Ectodermal cell (in vitro differentiated cells): ENCODE measurements at regions not wholly inside any gene's neighbourhood (a gene's known extent, or its start where the extent isn't known, plus 50 kb on each side); places are given as distances from the start of the nearest gene placed in this dataset.

Source experiments
- H3K27ac ChIP-seq: 2 replicates; pipeline ENCODE4 v1.7.0; 2013; ENCODE audit warnings: mild to moderate bottlenecking, low read depth, low read length; ENCODE audit not compliant: insufficient read depth, poor library complexity, severe bottlenecking
- H3K27me3 ChIP-seq: 2 replicates; pipeline ENCODE4 v1.7.0; 2013; ENCODE audit warnings: mild to moderate bottlenecking, low read length; ENCODE audit not compliant: insufficient read depth, control insufficient read depth, poor library complexity, severe bottlenecking
- H3K36me3 ChIP-seq: one replicate; pipeline ENCODE4 v1.7.0; 2013; ENCODE audit warnings: low read length; ENCODE audit not compliant: control insufficient read depth, insufficient read depth
- H3K4me1 ChIP-seq: one replicate; pipeline ENCODE4 v1.7.0; 2013; ENCODE audit warnings: low read length; ENCODE audit not compliant: control insufficient read depth, insufficient read depth
- H3K4me3 ChIP-seq: 2 replicates; pipeline ENCODE4 v1.7.0; 2013; ENCODE audit warnings: low read depth, low read length, control low read depth; ENCODE audit not compliant: insufficient read depth
- H3K9me3 ChIP-seq: 2 replicates; pipeline ENCODE4 v1.7.0; 2013; ENCODE audit warnings: mild to moderate bottlenecking, low read length, moderate library complexity; ENCODE audit not compliant: control insufficient read depth
- WGBS, 2 experiments: methylation state at CpG; one replicate each; pipeline ENCODE4 v1.1.7; 2013; ENCODE audit warnings: missing lambda C conversion rate in 2 of 2; 5-methylcytosine and 5-hydroxymethylcytosine counted together

- Histone ChIP-seq H3K27ac (no peak overlapping the region), H3K9me3 (no peaks in the 10 kb centered on the region), H3K36me3 (no peaks in the 10 kb centered on the region), H3K4me3 (no peak overlapping the region), H3K4me1 (no peaks in the 10 kb centered on the region), H3K27me3 (no peaks in the 10 kb centered on the region)
- 83 to 92% methylated on average over 3 of the region's 3 CpGs for WGBS, 2 experiments
Observed at GRCh38 chr1:87575528-87575927, 246.8 kb downstream of the LMO4 start.

DNA sequence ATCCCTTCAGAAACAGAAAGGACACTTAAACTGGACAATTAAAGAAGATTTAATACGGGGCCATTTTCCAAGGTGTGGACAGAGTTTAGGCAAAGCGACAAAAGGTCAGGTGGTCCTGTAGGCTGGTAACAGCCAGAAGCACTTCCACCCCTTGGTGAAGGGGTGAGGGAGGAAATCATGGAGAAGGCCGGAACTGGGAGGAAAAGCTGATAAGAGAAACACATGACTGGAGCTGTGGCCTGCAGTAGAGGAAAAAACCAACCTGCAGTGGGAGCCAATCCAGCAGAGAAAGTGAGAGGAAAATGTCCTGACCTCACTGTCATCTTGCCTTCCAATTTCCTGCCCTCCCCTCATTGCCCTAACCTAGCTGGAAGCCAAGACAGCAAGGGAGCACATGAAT is 249.8 kb downstream of the LMO4 start:
- no peak overlapping the region for H3K27ac ChIP-seq
- no peak overlapping the region for H3K4me3 ChIP-seq
- H3K27me3 ChIP-seq = no peaks in the 10 kb centered on the region
- no peaks in the 10 kb centered on the region for H3K9me3 ChIP-seq
- no peaks in the 10 kb centered on the region for H3K36me3 ChIP-seq
- WGBS, 2 experiments = 47 to 48% methylated on average over 2 of the region's 3 CpGs
- H3K4me1 ChIP-seq = no peaks in the 10 kb centered on the region

- 94 to 97% methylated on average over 2 to 4 of the region's 4 CpGs for WGBS, 2 experiments
- no peak overlapping the region for H3K4me3 ChIP-seq
- H3K4me1 ChIP-seq = no peaks in the 10 kb centered on the region
- H3K9me3 ChIP-seq = no peaks in the 10 kb centered on the region
- H3K27ac ChIP-seq = no peak overlapping the region
- no peaks in the 10 kb centered on the region for H3K27me3 ChIP-seq
- no peaks in the 10 kb centered on the region for H3K36me3 ChIP-seq
Observed at GRCh38 chr1:87583459-87583858, 254.8 kb downstream of the LMO4 start.

DNA sequence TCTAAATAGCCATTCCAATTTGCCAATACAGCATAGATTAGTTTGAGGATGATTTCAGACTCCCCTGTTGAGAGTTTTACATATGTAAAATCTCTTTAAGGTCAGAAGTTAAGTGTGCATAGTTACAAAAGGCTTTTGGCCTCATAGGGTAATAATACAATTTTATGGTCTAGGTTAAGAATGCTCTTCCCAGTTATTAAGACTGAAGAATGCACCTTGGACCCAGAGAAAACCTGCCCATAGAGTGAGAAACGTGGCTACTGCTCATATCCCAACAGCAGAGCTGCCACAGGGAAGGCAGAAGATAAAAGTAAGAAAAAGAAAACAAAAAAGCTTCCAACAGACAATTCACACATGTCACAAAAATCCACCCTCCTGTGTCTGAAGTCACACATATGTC is 255.9 kb downstream of the LMO4 start:
- no peak overlapping the region for H3K4me3 ChIP-seq
- no peak overlapping the region for H3K27ac ChIP-seq
- H3K27me3 ChIP-seq = no peaks in the 10 kb centered on the region
- 46% methylated on average over 1 of the region's 1 CpG; no CpG with 5 or more reads in 1 of the 2 experiments for WGBS, 2 experiments
- H3K9me3 ChIP-seq = no peaks in the 10 kb centered on the region
- H3K36me3 ChIP-seq = no peaks in the 10 kb centered on the region
- H3K4me1 ChIP-seq = no peaks in the 10 kb centered on the region

- Histone ChIP-seq H3K9me3 (no peaks in the 10 kb centered on the region), H3K36me3 (no peaks in the 10 kb centered on the region), H3K4me1 (no peaks in the 10 kb centered on the region), H3K4me3 (no peak overlapping the region), H3K27ac (no peak overlapping the region), H3K27me3 (no peaks in the 10 kb centered on the region)
- WGBS, 2 experiments = 91 to 95% methylated on average over 3 of the region's 3 CpGs
Observed at GRCh38 chr1:87586501-87586900, 257.8 kb downstream of the LMO4 start.

- Histone ChIP-seq H3K27me3 (no peaks in the 10 kb centered on the region), H3K36me3 (no peaks in the 10 kb centered on the region), H3K27ac (no peak overlapping the region), H3K9me3 (no peaks in the 10 kb centered on the region), H3K4me3 (no peak overlapping the region), H3K4me1 (no peaks in the 10 kb centered on the region)
- WGBS, 2 experiments = 91 to 92% methylated on average over 4 of the region's 4 CpGs
Observed at GRCh38 chr1:87588495-87588894, 259.8 kb downstream of the LMO4 start.

DNA sequence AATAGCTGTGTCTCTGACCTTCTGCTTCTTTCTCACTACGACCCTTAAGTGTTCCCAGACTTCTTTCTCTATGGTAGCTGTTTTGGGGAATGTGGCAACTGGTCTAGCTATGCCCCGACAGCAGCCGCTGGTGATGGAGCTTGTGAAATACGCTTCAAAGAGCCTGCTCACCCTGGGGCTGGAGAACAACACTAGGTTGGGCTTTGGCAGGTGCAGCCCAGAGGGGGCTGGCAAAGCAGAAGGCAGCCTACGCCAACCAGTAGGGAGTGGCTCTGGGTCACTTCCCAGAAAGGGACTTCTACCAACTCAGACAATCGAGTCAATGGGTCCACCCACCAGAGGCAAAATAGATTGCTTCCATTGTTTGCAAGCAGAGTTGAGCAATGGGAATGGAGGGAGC is 262.8 kb downstream of the LMO4 start:
- Histone ChIP-seq H3K4me3 (no peak overlapping the region), H3K4me1 (no peaks in the 10 kb centered on the region)
- 82 to 83% methylated on average over 6 of the region's 6 CpGs for WGBS, 2 experiments

DNA sequence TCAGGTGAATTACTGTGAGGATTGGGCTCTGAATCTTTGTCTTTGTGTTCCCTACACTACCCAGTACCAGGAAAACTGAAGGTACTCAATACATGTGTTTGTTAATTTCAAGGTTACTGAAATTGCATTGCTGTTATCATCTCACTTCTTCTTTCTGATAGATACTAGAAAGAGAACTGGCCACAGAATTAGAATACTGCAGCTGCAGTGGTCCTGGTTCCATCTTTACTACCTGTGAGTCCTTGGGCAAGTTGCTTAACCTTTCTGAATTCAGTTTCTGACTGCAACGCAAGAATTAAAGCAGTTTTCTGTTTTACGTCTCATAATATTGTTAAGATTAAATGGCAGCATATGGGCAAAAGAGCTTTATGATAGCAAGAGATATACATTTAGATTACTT is 263.5 kb downstream of the LMO4 start:
- H3K9me3 ChIP-seq = no peaks in the 10 kb centered on the region
- 89 to 100% methylated on average over 1 to 2 of the region's 2 CpGs for WGBS, 2 experiments

More for the DNA sequence above, 262.8 kb downstream of the LMO4 start:
- Histone ChIP-seq H3K27me3 (no peaks in the 10 kb centered on the region), H3K27ac (no peak overlapping the region), H3K36me3 (no peaks in the 10 kb centered on the region), H3K9me3 (no peaks in the 10 kb centered on the region)

GRCh38 chr1:87594736-87595383 is 266.2 kb downstream of the LMO4 start:
- no peaks in the 10 kb centered on the region for H3K36me3 ChIP-seq
- H3K4me3 ChIP-seq = no peak overlapping the region
- H3K9me3 ChIP-seq = no peaks in the 10 kb centered on the region
- 91 to 95% methylated on average over 7 to 8 of the region's 8 CpGs for WGBS, 2 experiments
- no peaks in the 10 kb centered on the region for H3K4me1 ChIP-seq
- no peaks in the 10 kb centered on the region for H3K27me3 ChIP-seq
- H3K27ac ChIP-seq = no peak overlapping the region

More for the DNA sequence above, 263.5 kb downstream of the LMO4 start:
- H3K36me3 ChIP-seq = no peaks in the 10 kb centered on the region
- H3K4me3 ChIP-seq = no peak overlapping the region
- no peaks in the 10 kb centered on the region for H3K4me1 ChIP-seq
- no peaks in the 10 kb centered on the region for H3K27me3 ChIP-seq
- H3K27ac ChIP-seq = no peak overlapping the region

DNA sequence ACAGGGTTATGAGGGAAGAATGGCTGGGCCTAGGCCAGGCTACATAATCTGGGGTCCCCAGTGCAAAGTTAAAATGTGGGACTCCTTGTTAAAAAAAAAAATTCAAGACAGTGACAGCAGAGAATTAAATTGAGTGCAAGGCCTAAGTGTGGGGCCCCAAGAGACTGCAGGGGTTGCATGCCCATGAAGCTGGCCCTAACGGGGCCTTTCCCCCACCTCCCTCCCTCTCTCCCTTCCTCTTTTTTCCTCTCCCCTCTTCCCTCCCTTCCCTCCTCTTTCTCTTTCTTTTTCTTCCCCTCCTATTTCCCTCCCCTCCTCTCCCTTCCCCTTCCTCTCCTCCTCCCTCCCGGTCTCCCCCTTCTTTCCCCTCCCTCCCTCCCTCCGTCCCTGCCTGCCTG is 266.7 kb downstream of the LMO4 start:
- WGBS, 2 experiments = 76 to 91% methylated on average over 2 to 3 of the region's 3 CpGs
- H3K9me3 ChIP-seq = no peaks in the 10 kb centered on the region
- H3K4me3 ChIP-seq = no peak overlapping the region
- H3K27me3 ChIP-seq = no peaks in the 10 kb centered on the region
- no peak overlapping the region for H3K27ac ChIP-seq
- H3K4me1 ChIP-seq = peaks cover 5% of the 10 kb centered on the region
- no peaks in the 10 kb centered on the region for H3K36me3 ChIP-seq

GRCh38 chr1:87598429-87598828 is 269.7 kb downstream of the LMO4 start:
- no peaks in the 10 kb centered on the region for H3K36me3 ChIP-seq
- WGBS, 2 experiments = 41 to 50% methylated on average over 3 of the region's 3 CpGs
- no peak overlapping the region for H3K27ac ChIP-seq
- no peak overlapping the region for H3K4me3 ChIP-seq
- H3K9me3 ChIP-seq = no peaks in the 10 kb centered on the region
- no peaks in the 10 kb centered on the region for H3K27me3 ChIP-seq
- peaks cover 8% of the 10 kb centered on the region for H3K4me1 ChIP-seq
